ENCODE measurements at regions not wholly inside any gene's neighbourhood (a gene's known extent, or its start where the extent isn't known, plus 50 kb on each side); places are given as distances from the start of the nearest gene placed in this dataset.

GRCh38 chr9:81372628-81373191 lies 316.6 kb downstream of the TLE1 start:
- no peak for DNase-seq
- Histone ChIP-seq H3K36me3 (ENCODE audit: control insufficient read depth, insufficient read depth, low read length) (no peaks in the 10 kb centered on the region), H3K4me1 (ENCODE audit: control insufficient read depth, insufficient read depth, low read length, poor library complexity, severe bottlenecking) (no peaks in the 10 kb centered on the region), H3K27me3 (replicated peaks; ENCODE audit: control insufficient read depth, insufficient read depth, low read length, poor library complexity, severe bottlenecking) (no peaks in the 10 kb centered on the region), H3K27ac (ENCODE audit: insufficient read depth, low read length, poor library complexity, severe bottlenecking) (no peak overlapping the region), H3K9me3 (ENCODE audit: control insufficient read depth, low read length) (no peaks in the 10 kb centered on the region), H3K4me3 (ENCODE audit: insufficient read depth, low read depth, low read length, poor library complexity, severe bottlenecking) (no peak overlapping the region)

- H3K27ac ChIP-seq (ENCODE audit: insufficient read depth, low read length, poor library complexity, severe bottlenecking): no peak overlapping the region
- no peaks in the 10 kb centered on the region for H3K36me3 ChIP-seq (ENCODE audit: control insufficient read depth, insufficient read depth, low read length)
- no peak for DNase-seq
- no peaks in the 10 kb centered on the region for H3K9me3 ChIP-seq (ENCODE audit: control insufficient read depth, low read length)
- H3K27me3 ChIP-seq (replicated peaks; ENCODE audit: control insufficient read depth, insufficient read depth, low read length, poor library complexity, severe bottlenecking): no peaks in the 10 kb centered on the region
- H3K4me3 ChIP-seq (ENCODE audit: insufficient read depth, low read depth, low read length, poor library complexity, severe bottlenecking): no peak overlapping the region
- H3K4me1 ChIP-seq (ENCODE audit: control insufficient read depth, insufficient read depth, low read length, poor library complexity, severe bottlenecking): no peaks in the 10 kb centered on the region
Measured at GRCh38 chr9:81371824-81372223, 317.5 kb downstream of the TLE1 start.

- Histone ChIP-seq H3K4me1 (ENCODE audit: control insufficient read depth, insufficient read depth, low read length, poor library complexity, severe bottlenecking) (no peaks in the 10 kb centered on the region), H3K4me3 (ENCODE audit: insufficient read depth, low read depth, low read length, poor library complexity, severe bottlenecking) (no peak overlapping the region)
- no peak for DNase-seq
Measured at GRCh38 chr9:81370650-81371049, 318.7 kb downstream of the TLE1 start.

GRCh38 chr9:81370096-81370495 lies 319.3 kb downstream of the TLE1 start:
- H3K36me3 ChIP-seq (ENCODE audit: control insufficient read depth, insufficient read depth, low read length): no peaks in the 10 kb centered on the region
- H3K27me3 ChIP-seq (replicated peaks; ENCODE audit: control insufficient read depth, insufficient read depth, low read length, poor library complexity, severe bottlenecking): no peaks in the 10 kb centered on the region
- DNase-seq: no peak
- no peak overlapping the region for H3K27ac ChIP-seq (ENCODE audit: insufficient read depth, low read length, poor library complexity, severe bottlenecking)
- no peaks in the 10 kb centered on the region for H3K9me3 ChIP-seq (ENCODE audit: control insufficient read depth, low read length)
- H3K4me1 ChIP-seq (ENCODE audit: control insufficient read depth, insufficient read depth, low read length, poor library complexity, severe bottlenecking): no peaks in the 10 kb centered on the region
- no peak overlapping the region for H3K4me3 ChIP-seq (ENCODE audit: insufficient read depth, low read depth, low read length, poor library complexity, severe bottlenecking)

More at GRCh38 chr9:81370650-81371049, 318.7 kb downstream of the TLE1 start:
- no peak overlapping the region for H3K27ac ChIP-seq (ENCODE audit: insufficient read depth, low read length, poor library complexity, severe bottlenecking)
- no peaks in the 10 kb centered on the region for H3K27me3 ChIP-seq (replicated peaks; ENCODE audit: control insufficient read depth, insufficient read depth, low read length, poor library complexity, severe bottlenecking)
- H3K9me3 ChIP-seq (ENCODE audit: control insufficient read depth, low read length): no peaks in the 10 kb centered on the region
- H3K36me3 ChIP-seq (ENCODE audit: control insufficient read depth, insufficient read depth, low read length): no peaks in the 10 kb centered on the region

- no peaks in the 10 kb centered on the region for H3K36me3 ChIP-seq (ENCODE audit: control insufficient read depth, insufficient read depth, low read length)
- H3K4me3 ChIP-seq (ENCODE audit: insufficient read depth, low read depth, low read length, poor library complexity, severe bottlenecking): no peak overlapping the region
- H3K4me1 ChIP-seq (ENCODE audit: control insufficient read depth, insufficient read depth, low read length, poor library complexity, severe bottlenecking): no peaks in the 10 kb centered on the region
- H3K27me3 ChIP-seq (replicated peaks; ENCODE audit: control insufficient read depth, insufficient read depth, low read length, poor library complexity, severe bottlenecking): no peaks in the 10 kb centered on the region
- no peaks in the 10 kb centered on the region for H3K9me3 ChIP-seq (ENCODE audit: control insufficient read depth, low read length)
- no peak for DNase-seq
- H3K27ac ChIP-seq (ENCODE audit: insufficient read depth, low read length, poor library complexity, severe bottlenecking): no peak overlapping the region
Measured at GRCh38 chr9:81369121-81369520, 320.2 kb downstream of the TLE1 start.

GRCh38 chr9:81363916-81364480 lies 325.3 kb downstream of the TLE1 start:
- H3K9me3 ChIP-seq (ENCODE audit: control insufficient read depth, low read length): no peaks in the 10 kb centered on the region
- H3K4me3 ChIP-seq (ENCODE audit: insufficient read depth, low read depth, low read length, poor library complexity, severe bottlenecking): no peak overlapping the region
- no peak for DNase-seq
- H3K4me1 ChIP-seq (ENCODE audit: control insufficient read depth, insufficient read depth, low read length, poor library complexity, severe bottlenecking): no peaks in the 10 kb centered on the region
- no peaks in the 10 kb centered on the region for H3K36me3 ChIP-seq (ENCODE audit: control insufficient read depth, insufficient read depth, low read length)
- no peak overlapping the region for H3K27ac ChIP-seq (ENCODE audit: insufficient read depth, low read length, poor library complexity, severe bottlenecking)
- no peaks in the 10 kb centered on the region for H3K27me3 ChIP-seq (replicated peaks; ENCODE audit: control insufficient read depth, insufficient read depth, low read length, poor library complexity, severe bottlenecking)

- Histone ChIP-seq H3K4me3 (ENCODE audit: insufficient read depth, low read depth, low read length, poor library complexity, severe bottlenecking) (no peak overlapping the region), H3K9me3 (ENCODE audit: control insufficient read depth, low read length) (no peaks in the 10 kb centered on the region), H3K27me3 (replicated peaks; ENCODE audit: control insufficient read depth, insufficient read depth, low read length, poor library complexity, severe bottlenecking) (no peaks in the 10 kb centered on the region), H3K27ac (ENCODE audit: insufficient read depth, low read length, poor library complexity, severe bottlenecking) (no peak overlapping the region), H3K4me1 (ENCODE audit: control insufficient read depth, insufficient read depth, low read length, poor library complexity, severe bottlenecking) (no peaks in the 10 kb centered on the region), H3K36me3 (ENCODE audit: control insufficient read depth, insufficient read depth, low read length) (no peaks in the 10 kb centered on the region)
- no peak for DNase-seq
Measured at GRCh38 chr9:81361296-81361695, 328.1 kb downstream of the TLE1 start.

- no peak overlapping the region for H3K4me3 ChIP-seq (ENCODE audit: insufficient read depth, low read depth, low read length, poor library complexity, severe bottlenecking)
- no peak overlapping the region for H3K27ac ChIP-seq (ENCODE audit: insufficient read depth, low read length, poor library complexity, severe bottlenecking)
- H3K36me3 ChIP-seq (ENCODE audit: control insufficient read depth, insufficient read depth, low read length): no peaks in the 10 kb centered on the region
- no peaks in the 10 kb centered on the region for H3K4me1 ChIP-seq (ENCODE audit: control insufficient read depth, insufficient read depth, low read length, poor library complexity, severe bottlenecking)
- no peaks in the 10 kb centered on the region for H3K9me3 ChIP-seq (ENCODE audit: control insufficient read depth, low read length)
- no peaks in the 10 kb centered on the region for H3K27me3 ChIP-seq (replicated peaks; ENCODE audit: control insufficient read depth, insufficient read depth, low read length, poor library complexity, severe bottlenecking)
- no peak for DNase-seq
Measured at GRCh38 chr9:81351166-81351565, 338.2 kb downstream of the TLE1 start.

GRCh38 chr9:81344366-81344765 lies 345.0 kb downstream of the TLE1 start:
- no peaks in the 10 kb centered on the region for H3K9me3 ChIP-seq (ENCODE audit: control insufficient read depth, low read length)
- no peaks in the 10 kb centered on the region for H3K4me1 ChIP-seq (ENCODE audit: control insufficient read depth, insufficient read depth, low read length, poor library complexity, severe bottlenecking)
- DNase-seq: no peak
- H3K27me3 ChIP-seq (replicated peaks; ENCODE audit: control insufficient read depth, insufficient read depth, low read length, poor library complexity, severe bottlenecking): no peaks in the 10 kb centered on the region
- H3K36me3 ChIP-seq (ENCODE audit: control insufficient read depth, insufficient read depth, low read length): no peaks in the 10 kb centered on the region
- H3K27ac ChIP-seq (ENCODE audit: insufficient read depth, low read length, poor library complexity, severe bottlenecking): no peak overlapping the region
- no peak overlapping the region for H3K4me3 ChIP-seq (ENCODE audit: insufficient read depth, low read depth, low read length, poor library complexity, severe bottlenecking)

- no peaks in the 10 kb centered on the region for H3K36me3 ChIP-seq (ENCODE audit: control insufficient read depth, insufficient read depth, low read length)
Measured at GRCh38 chr9:81335879-81336421, 353.4 kb downstream of the TLE1 start.

More at GRCh38 chr9:81335879-81336421, 353.4 kb downstream of the TLE1 start:
- H3K27me3 ChIP-seq (replicated peaks; ENCODE audit: control insufficient read depth, insufficient read depth, low read length, poor library complexity, severe bottlenecking): no peaks in the 10 kb centered on the region
- DNase-seq: no peak
- no peaks in the 10 kb centered on the region for H3K9me3 ChIP-seq (ENCODE audit: control insufficient read depth, low read length)
- no peak overlapping the region for H3K27ac ChIP-seq (ENCODE audit: insufficient read depth, low read length, poor library complexity, severe bottlenecking)
- no peak overlapping the region for H3K4me3 ChIP-seq (ENCODE audit: insufficient read depth, low read depth, low read length, poor library complexity, severe bottlenecking)
- H3K4me1 ChIP-seq (ENCODE audit: control insufficient read depth, insufficient read depth, low read length, poor library complexity, severe bottlenecking): no peaks in the 10 kb centered on the region
